ENCODE measurements at regions not wholly inside any gene's neighbourhood (a gene's known extent, or its start where the extent isn't known, plus 50 kb on each side); places are given as distances from the start of the nearest gene placed in this dataset.

- DNase-seq, result no peak
Observed at GRCh38 chr12:86860776-86861175, 604.6 kb upstream of the MGAT4C start.

- no peak for DNase-seq
Observed at GRCh38 chr12:86852451-86852850, 596.3 kb upstream of the MGAT4C start.

DNA sequence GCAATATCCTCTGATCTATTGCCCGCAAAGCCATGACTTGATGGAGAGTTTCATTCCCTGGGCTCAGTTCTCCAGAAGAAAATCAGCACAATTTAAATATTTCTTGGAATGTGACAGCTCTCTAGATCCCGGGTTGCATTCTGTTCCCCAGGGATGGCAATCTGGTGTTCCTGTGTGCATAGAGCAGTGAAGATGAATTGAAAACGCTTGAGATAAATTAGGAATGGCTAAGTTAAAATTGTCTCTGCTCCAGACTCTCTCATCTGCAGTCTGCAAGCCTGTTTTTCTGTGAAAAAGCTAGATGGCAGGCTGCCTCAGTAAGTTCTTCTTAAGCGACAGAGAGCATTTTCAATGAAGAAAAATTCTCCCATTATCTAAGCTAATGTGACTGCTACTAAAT lies 582.5 kb upstream of the MGAT4C start:
- no peak for DNase-seq

DNA sequence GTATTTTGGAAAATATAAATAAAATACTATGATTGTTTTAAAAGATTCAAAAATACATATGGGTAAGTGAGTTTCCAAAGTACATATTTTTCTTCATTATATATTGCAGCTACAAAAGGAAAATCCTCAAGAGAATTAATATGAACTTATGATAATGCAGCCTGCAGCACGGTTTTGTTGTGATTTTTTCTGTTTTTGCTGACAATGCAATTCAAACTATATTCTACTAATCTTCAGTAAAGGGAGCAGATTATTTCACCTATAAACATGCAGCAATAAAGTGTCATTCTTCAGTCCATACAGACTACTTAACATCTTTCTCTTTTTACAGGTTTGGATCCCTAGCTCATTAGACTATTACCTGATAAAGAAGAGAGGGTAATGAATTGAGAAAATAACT lies 582.1 kb upstream of the MGAT4C start:
- no peak for DNase-seq

DNA sequence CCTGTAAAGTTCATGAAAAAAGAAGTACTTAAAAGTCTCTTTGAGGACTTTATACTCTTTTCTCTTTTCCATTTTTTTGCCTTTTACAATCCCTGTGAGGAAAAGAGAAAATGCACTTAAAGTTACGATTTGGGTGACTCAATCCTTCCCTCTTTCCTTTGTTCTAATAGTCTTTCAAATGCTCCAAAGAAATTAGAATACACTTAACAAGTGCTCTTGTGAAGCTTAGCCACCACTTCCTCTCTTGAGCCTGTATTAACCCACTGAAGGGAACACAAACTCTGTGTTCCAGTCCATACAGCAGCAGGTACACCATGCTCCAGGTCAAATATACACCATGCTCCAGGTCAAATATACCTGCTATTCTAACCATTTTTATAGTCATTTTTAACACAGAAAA lies 581.1 kb upstream of the MGAT4C start:
- no peak for DNase-seq

DNA sequence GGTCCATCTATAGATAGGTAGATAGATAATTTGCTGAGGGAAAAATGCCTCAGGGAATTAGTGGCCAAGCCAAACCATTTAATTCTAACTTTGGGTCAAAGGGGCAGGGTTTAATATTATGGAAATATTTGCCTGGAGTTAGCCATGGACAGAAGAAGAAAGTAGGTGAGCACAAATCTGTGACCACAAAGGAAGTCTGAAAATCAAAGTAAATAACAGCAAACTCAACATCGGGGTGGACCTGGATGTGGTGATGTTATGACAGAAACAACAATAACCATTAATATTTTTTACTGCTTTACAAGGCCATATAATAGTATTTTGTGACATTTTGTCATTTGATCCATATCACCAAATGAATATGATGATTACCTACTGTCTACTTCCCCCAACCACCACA lies 578.0 kb upstream of the MGAT4C start:
- no peak for DNase-seq

DNA sequence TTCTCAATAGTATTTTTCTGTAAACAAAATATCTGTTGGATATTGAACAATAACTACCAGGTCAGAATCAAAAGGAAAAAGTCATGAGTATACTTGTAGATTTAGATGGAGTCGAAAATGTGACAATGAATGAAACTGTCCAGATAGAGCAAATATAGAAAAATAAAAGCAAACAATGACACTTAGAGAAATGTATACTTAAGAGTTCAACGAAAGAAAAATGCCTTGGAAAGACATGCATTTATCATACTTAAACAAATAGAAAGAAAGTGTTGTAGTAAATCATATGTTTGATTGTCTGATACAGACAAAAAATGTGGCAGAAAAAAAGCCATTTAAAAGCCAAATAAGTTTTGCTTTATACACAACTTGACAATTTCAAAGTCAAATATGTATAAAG lies 571.2 kb upstream of the MGAT4C start:
- no peak for DNase-seq

GRCh38 chr12:86826051-86826450 lies 569.9 kb upstream of the MGAT4C start:
- DNase-seq, result no peak

GRCh38 chr12:86801439-86801838 lies 545.2 kb upstream of the MGAT4C start:
- no peak for DNase-seq

DNA sequence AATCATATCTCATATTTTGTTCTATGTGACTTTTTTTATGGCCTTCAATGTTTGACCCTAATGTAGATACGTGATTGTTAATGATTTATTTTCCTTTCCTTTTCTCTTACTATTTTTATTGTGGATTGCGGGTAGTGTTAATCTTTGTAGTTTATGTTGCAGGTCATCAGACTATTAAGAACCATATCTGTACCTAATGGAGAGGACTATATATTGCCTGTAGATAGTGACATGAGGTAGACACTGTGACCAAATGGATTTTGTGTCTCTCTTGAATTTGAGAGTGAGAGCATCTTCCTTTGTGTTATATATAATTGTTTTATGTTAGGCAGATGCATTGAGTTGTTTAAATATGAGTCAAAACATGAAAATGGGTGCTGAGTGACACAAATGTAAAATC lies 543.4 kb upstream of the MGAT4C start:
- DNase-seq, result no peak

GRCh38 chr12:86796550-86796949 lies 540.4 kb upstream of the MGAT4C start:
- DNase-seq, result no peak

DNA sequence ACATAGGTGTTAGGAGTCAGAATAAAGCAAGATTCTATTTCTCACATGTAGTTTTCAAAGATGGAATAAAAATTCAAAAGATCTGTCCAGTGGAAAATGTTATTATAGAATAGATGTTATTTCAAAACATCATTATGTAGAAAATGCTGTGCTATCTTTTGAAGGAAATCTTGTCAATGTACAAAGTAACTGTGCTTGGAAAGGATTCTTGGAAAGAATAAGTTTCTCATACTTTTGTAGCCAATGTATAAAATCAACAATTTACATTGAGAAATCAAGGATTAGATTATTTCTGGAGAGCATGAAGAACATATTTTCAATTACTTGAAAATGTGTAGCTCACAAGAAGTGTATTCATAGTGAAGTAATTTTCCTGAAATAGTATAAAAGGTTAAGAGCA lies 532.5 kb upstream of the MGAT4C start:
- no peak for DNase-seq

GRCh38 chr12:86787419-86787818 lies 531.2 kb upstream of the MGAT4C start:
- DNase-seq, result no peak

- DNase-seq, result no peak
Observed at GRCh38 chr12:86777325-86777724, 521.1 kb upstream of the MGAT4C start.

GRCh38 chr12:86774841-86775388 lies 518.7 kb upstream of the MGAT4C start:
- no peak for DNase-seq

- no peak for DNase-seq
Observed at GRCh38 chr12:86772696-86773095, 516.5 kb upstream of the MGAT4C start.

DNA sequence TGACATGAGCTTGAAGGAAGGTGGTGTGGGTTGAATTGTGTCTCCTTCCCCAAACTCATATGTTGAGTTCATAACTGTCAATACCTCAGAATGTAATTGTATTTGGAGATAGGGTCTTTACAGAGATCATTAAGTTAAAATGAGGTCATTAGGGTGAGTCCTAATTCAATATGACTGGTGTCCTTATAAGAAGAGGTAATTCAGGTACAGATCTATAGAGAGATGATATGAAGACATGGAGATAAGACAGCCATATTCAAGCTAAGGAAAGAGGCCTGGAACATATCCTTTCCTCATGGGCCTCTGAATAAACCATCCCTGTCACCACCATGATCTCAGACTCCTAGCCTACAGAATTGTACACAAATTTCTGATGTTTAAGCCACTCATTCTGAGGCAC lies 514.7 kb upstream of the MGAT4C start:
- DNase-seq, result no peak

DNA sequence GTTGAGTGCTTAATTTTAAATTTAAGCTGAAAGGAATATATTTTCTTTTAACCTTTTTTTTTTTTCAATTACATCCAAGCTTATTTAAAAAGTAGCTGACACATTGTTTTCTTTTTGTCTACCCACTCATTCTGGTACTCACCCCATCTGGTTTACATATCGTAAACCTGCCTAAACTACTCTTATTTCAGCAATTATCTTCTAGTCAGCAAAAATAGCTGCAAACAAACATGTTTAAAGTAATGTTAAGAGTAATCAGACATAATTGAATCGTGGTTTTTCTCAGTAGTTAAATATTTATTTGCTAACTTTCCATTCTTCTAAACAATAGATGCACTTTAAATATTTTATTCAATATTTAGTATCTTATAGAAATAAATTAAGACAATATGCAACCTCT lies 492.7 kb upstream of the MGAT4C start:
- DNase-seq, result no peak

- DNase-seq, result no peak
Observed at GRCh38 chr12:86744547-86745212, 488.5 kb upstream of the MGAT4C start.

- DNase-seq, result no peak
Observed at GRCh38 chr12:86743875-86744536, 487.8 kb upstream of the MGAT4C start.

- no peak for DNase-seq
Observed at GRCh38 chr12:86741531-86741930, 485.3 kb upstream of the MGAT4C start.

- no peak for DNase-seq
Observed at GRCh38 chr12:86735851-86736250, 479.7 kb upstream of the MGAT4C start.

DNA sequence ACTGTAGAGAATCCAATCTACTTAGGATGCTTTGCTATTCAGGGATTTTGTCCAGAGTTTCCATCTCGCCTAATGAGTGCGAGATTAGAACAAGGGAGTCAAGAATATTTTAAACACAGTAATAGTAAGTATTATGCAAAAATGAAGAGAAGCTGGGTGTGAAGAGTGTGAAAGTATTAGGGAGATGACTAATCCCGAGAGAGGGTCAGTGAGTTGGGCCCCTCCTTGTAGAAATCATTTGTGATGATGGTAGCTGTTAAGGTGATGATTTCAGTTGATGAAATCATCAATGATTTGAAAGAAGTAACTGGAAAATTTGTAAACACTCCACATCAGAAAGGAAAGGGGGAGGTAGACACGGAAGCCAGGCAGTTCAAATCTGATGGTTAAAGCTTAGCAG lies 478.9 kb upstream of the MGAT4C start:
- DNase-seq, result no peak

DNA sequence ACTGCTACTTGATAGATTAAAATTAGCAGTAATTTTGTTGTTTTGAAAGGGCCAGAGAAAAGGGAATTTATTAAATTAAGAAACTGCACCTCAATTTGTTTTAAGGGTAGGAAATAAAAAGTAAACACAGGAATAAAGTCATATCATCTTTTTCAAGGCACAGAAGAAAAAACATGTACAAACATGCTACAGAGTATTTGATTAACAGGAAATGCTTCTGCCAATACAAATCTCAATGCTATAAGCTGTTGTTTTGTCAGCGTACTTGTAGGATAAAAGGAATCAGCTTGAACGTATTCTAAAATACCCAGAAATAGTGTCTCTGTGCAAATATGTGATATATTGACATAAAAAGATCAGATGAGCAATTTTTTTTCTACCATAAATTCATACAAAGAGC lies 474.0 kb upstream of the MGAT4C start:
- no peak for DNase-seq

DNA sequence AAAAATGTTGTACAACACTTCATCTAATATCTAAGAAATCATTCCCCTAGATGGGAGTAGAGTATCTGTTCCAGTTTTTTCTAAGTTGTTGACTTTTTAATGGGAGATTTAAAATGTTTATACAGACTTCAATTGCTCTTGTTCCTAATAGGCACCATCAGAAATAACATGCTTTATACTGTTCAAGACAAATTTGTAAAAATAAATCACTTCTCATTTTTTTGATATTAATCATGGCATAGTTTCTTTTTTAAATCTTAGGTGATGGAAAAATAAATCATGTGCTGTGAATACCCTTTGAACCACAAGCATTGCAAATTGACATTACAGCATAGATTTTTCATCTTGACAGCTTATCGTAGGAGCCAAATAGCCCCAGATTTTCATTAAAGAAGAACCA lies 473.5 kb upstream of the MGAT4C start:
- DNase-seq, result no peak
